Activated CD4-positive, alpha-beta T cell treated with anti-CD3 and anti-CD28 coated beads for 4 hours (primary cell): ENCODE measurements at regions not wholly inside any gene's neighbourhood (a gene's known extent, or its start where the extent isn't known, plus 50 kb on each side); places are given as distances from the start of the nearest gene placed in this dataset.
"Not testable (repeated sequence)": the region's sequence is repeated elsewhere in the genome, so short reads cannot be mapped to it uniquely, and the experiment has no call there.

ENCODE experiments used
- DNase-seq, 2 donors: peaks; one replicate each; pipeline ENCODE4 v3.0.0-alpha.2; 2020

DNA sequence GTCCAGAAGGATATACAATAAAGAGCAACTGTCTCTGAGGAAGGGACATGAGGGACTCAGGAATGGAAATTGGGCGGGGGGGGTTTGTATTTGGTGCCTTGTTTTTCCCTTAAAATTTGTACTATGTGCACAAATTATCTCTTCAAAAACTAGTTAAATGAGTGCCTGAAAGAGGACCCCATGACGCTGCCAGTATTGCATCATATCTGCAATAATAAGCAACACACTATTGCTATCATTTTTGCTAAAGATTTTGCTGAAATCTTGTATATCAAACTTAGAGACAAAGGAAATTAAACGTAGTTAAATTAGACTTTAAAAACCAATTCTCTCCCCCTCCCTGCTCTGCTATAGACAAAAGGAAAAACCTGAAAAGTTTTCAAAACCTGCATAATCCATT lies 89.7 kb upstream of the SLC30A5 start:
- no peak for DNase-seq

DNA sequence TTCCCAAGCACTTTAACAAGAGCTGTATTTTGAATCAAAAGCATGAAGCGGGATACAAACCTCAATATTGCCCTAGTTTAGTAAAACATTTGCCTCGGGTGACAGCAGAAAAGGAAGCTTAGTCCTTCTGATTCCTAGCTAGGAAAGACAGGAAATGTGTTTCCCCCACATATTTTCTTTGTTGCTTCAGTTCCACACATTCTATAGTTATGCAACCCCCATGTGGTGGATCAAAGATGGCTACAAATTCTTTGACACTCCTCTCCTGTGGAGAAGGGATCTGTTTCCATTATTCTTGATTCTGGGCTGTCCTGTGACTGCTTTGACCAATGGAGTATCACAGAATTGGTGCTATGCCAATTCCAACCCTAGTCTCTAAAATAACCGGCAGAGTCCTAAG lies 89.1 kb upstream of the SLC30A5 start:
- DNase-seq, result no peak

- no peak for DNase-seq
Observed at GRCh38 chr5:69006030-69006429, 87.8 kb upstream of the SLC30A5 start.

DNA sequence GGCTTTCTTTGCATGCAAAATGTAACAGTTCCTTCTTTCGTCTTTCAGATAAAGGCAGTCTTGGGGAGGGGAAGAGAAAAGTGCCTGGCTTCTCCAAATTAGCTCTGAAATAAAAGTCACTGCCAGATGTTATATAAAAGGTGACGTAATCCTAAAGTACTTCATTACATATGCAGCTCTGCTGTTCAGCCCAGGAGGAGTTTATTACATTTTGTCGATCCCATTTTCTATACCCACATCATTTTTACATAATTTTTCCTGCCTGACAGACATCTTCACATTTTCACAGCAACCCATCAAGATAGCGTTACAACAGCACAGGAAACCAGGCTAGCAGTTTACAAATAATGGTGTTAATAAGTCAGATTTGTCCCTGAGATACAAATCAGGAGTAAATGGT lies 86.7 kb upstream of the SLC30A5 start:
- DNase-seq, result no peak

DNA sequence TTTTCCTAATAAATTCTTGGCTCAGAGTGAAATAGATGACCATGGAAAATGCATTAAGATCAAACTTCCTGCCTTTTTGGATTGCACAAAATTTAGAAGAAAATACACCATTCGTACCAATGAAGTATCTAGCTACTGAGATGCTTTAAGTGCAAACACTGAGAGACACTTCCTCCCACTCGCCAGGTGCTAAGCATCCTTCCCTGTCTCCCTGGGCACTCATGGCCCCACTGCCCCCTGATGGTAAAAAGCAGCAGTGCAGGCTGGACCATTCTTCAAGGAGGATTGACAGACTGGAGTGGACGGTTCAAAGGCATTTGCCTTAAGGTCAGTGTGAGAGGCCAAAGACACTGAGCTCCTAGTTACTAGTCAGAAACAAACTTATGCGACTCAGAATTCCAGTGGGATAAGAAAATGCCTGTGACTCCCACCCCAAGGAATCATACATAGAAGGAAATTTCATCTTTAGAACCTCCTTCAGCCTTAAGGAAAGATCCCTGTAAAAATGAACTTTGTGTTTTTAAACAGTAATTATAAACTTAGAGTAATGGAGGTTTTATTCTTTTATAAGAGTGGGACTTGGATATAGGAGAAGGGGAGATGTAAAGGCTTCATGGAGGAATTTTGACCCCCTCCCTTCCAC lies 86.0 kb upstream of the SLC30A5 start:
- peak; percentile 62 to 69 for DNase-seq

DNA sequence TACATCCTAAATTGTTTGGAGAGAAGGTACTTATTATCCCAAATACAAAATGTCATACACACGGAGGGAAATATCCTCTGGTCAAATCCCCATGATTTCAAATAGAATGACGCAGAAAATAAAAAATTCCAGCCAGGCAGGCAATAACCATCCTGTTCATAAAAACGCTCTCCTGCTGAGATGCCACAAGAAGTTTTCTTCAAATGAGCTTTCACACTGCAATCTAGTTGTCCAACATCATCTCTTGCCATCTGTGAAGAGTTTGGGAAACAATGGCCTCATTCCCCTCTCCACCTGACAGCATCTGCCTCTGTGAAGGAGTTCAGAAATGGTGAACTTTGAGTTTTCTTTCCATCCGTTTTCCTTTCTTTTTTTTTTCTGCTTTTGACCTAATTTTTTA lies 83.3 kb upstream of the SLC30A5 start:
- DNase-seq, result no peak

DNA sequence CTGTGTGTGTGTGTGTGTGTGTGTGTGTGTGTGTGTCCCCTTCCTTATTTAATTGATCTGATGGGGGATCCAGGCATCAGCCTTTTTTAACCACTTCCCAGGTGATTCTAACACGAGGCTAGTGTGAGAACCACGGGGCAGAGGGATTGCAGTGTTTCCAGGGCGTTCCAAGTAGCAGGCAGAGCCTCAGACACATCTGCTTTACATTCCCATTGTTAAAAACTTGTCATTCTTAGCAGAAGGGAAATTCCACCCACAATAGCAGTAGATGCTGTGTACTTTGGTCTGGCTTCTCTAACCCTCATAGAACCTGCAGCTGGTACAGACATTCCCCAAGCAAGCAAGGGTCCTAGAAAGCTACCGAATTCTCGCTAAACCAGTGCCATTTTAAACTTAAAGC lies 81.9 kb upstream of the SLC30A5 start:
- no peak for DNase-seq

GRCh38 chr5:69013481-69013880 lies 80.3 kb upstream of the SLC30A5 start:
- no peak for DNase-seq

DNA sequence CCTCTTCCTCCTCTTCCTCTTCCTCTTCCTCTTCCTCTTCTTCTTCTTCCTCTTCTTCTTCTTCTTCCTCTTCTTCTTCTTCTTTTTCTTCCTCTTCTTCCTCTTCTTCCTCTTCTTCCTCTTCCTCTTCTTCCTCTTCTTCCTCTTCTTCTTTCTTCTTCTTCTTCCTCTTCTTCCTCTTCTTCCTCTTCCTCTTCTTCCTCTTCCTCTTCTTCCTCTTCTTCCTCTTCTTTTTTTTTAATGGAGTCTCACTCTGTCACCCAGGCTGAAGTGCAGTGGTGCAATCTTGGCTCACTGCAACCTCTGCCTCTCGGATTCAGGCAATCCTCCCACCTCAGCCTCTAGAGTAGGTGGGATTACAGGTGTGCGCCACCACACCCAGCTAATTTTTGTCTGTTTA lies 79.8 kb upstream of the SLC30A5 start:
- not testable (repeated sequence) for DNase-seq

DNA sequence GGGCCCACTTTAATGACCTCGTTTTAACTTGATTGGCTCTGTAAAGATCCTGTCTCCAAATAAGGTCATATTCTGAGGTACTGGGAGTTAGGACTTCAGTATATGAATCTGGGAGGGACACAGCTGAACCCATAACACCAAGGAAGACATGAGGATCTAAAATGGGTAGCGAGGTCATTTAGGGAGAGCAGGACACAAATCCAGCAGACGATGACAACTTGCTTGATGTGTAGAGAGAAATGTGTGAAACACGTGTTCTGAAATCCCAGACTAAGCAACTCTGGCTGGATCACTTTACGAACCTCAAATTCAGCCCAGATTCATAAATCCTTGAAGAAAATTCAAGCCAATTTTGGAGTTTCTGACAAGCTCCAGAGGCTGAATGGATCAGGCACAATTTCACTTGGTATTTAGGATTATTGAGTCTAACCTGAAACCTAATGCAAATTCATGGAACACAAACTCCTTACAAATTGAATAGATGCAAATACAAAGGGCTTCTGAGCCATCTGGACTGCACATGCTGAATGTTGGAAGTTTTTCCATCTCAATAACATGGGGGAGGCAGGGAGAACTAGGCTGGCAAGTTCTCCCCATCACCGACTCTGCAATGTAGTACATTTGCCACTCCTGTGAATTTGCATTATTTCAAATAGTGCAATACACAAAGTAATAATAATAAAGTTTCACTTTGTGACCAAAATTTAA lies 74.0 kb upstream of the SLC30A5 start:
- DNase-seq, result no peak

GRCh38 chr5:69024241-69024651 lies 69.6 kb upstream of the SLC30A5 start:
- peak in 1 of 2 donors; percentile 1 for DNase-seq

DNA sequence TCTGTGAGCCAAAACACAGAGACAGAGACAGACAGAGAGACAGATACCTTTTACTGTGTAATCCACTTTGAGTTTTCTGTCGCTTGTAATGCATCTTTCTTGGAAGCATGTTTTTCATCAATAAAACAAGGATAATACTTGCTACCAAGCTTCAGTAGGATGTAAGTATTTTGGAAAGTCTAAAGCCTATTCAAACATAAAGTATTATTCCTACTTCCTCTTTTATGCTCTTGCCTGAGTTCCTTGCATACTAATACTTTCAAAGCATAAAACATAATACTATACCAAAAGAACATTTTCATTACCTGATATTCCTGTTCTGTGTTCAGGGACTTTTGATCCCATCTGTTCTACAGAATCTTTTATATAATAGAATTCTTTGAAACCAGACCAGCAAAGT lies 64.5 kb upstream of the SLC30A5 start:
- DNase-seq, result no peak

DNA sequence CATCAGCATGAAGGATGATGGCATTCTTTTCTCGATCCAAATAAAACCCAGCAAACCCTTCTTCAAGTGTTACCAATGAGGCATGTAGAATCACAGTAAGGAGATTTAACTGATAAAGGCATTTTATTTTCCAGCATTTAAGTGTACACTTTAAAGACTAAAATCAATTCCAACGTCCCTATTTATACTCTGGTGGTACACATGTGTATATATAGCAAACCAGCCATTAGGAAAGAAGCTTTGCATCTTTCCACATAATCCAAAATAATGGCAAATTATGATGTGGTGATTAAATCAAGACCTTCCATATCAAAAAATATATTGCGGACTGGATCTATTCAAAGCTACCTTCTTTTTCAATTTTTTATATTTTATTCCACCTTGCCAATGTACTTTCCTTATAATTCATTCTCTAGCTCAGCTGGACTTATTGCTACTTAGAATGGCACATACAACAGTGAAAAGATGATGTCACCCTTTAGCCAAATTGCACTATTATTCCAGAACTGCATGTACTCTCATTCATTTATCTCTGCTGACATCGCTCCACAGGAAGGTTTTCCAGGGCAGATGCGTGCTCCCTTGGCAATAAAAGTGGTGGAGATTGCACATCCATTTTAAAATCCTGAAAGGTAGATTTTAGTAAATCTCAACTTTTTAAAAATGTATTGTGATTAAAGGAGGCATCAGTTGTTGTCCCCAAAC lies 63.3 kb upstream of the SLC30A5 start:
- DNase-seq, result no peak

GRCh38 chr5:69032009-69032408 lies 61.8 kb upstream of the SLC30A5 start:
- no peak for DNase-seq

DNA sequence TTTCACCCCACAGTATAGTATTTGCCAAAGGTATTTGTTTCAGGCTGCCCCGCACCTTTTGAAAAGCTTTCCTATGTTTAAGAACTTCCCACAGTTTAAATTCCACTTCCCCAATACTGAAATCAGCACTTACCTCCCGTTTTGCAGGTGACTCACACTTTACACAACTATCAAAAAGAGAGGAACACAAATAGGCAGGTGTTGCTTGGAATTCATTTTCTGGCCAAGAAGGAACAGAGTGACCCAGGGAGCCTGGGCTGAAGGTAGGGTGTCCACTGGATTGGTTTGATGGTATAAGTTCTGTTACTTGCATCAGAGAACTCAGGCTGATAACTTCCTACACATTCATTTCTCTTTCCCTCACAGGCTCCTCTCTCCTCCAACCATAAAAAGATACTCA lies 60.1 kb upstream of the SLC30A5 start:
- no peak for DNase-seq

DNA sequence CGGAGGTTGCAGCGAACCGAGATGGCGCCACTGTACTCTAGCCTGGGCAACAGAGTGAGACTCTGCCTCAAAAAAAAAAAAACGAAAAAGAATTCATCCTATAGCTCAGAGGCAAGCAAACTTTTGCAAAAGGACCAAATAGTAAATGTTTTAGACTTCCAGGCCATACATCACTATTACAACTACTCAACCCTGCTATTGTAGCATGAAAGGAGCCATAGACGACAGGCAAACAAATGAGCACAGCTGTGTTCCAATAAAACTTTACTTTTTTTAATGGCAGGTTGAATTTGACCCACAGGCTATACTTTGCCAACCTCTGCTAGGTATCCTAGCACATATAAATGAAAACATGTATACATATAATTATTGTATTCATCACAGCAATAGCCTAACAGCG lies 58.9 kb upstream of the SLC30A5 start:
- no peak for DNase-seq

- no peak for DNase-seq
Observed at GRCh38 chr5:69035665-69036064, 58.1 kb upstream of the SLC30A5 start.

- no peak for DNase-seq
Observed at GRCh38 chr5:69038539-69038938, 55.3 kb upstream of the SLC30A5 start.

DNA sequence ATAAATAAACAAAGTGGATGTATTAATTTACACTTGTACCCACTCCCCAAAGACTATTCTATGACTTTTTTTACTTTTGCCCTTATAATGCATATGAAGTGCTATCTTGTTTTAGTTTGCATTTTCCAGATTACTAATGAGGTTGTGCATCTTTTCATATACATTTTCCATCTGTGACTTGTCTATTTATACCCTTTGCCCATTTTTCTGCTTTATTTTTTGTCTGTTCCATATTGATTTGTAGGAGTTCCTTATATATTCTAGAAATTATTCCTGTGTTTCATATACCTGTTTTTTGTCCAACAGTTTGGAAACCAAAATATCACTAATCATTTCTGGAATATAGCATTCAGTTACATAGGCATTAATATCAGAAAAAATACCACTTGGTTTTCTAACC lies 54.0 kb upstream of the SLC30A5 start:
- no peak for DNase-seq

DNA sequence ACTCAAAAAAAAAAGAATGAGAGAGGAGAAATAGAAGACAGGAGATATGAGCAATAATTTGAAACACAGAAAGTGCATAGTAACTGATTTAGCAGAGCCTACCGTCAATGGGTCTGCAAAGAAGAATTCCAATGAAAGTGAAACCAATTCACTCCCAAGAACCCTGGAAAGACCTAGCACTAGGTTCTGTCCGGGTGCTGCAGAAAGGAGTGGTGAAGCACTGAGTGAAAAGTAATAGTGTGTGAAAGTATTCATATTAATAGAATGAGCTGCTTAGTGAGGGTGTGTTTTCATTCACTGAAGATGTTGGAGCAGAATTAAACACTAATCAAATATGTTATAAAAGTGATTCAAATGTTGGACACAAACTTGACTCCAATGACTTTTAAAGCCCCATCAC lies 51.3 kb upstream of the SLC30A5 start:
- no peak for DNase-seq

DNA sequence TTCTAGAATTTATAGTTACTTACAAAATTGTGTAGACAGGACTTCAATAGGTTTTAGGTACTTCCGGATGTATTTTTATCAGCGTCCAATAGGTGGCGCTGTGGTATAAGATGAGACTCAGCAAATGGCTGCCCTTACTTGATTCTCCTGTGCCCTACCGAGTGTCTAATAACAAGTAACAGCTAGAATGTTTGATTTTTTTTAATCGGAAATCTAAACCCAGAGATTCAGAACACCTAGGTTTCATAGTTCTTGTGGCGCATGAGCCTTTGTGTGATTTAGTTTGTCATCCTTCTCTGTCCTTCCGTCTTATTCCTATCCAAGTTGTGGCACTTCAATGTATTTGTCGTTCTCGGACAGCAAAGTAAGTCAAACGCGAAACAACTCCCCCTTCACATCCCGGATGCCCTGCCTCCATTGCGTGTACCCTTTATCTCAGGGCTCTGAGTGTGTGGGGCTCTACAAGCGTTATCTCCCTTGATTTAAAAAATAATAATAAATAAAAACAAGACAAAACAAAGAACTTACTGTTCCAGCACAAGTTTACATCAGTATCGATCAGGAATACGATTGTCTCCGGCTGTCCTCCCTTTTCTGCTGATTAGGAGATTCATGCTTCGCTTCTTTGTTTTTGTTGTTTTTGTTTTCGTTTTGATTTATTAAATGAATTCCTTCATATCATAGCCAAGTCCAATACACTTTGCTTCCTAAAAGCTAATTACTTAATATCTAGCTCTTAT lies 50.7 kb upstream of the SLC30A5 start:
- DNase-seq, result peak; percentile 79 to 88

GRCh38 chr5:69043655-69043996 lies 50.2 kb upstream of the SLC30A5 start:
- no peak for DNase-seq
